ENCODE measurements at regions not wholly inside any gene's neighbourhood (a gene's known extent, or its start where the extent isn't known, plus 50 kb on each side); places are given as distances from the start of the nearest gene placed in this dataset.

DNA sequence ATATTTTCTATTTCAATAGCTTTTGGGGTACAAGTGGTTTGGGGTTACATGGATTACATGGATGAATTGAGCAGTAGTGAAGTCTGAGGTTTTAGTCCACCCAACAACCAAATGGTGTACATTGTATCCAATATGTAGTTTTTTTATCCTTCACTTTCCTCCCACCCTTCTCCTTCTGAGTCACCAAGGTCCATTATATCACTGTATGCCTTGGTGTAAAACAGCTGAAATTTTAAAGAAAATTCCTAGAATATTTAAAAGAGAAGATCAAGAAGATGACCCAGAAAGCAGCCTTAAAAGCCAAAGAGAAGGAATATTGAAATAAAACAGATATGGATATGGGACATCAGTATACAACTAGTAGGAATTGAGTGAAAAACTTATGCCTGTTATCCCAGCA lies 204.2 kb upstream of the COL8A1 start:
- TF ChIP-seq, protein P1, sequence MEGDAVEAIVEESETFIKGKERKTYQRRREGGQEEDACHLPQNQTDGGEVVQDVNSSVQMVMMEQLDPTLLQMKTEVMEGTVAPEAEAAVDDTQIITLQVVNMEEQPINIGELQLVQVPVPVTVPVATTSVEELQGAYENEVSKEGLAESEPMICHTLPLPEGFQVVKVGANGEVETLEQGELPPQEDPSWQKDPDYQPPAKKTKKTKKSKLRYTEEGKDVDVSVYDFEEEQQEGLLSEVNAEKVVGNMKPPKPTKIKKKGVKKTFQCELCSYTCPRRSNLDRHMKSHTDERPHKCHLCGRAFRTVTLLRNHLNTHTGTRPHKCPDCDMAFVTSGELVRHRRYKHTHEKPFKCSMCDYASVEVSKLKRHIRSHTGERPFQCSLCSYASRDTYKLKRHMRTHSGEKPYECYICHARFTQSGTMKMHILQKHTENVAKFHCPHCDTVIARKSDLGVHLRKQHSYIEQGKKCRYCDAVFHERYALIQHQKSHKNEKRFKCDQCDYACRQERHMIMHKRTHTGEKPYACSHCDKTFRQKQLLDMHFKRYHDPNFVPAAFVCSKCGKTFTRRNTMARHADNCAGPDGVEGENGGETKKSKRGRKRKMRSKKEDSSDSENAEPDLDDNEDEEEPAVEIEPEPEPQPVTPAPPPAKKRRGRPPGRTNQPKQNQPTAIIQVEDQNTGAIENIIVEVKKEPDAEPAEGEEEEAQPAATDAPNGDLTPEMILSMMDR (IDR thresholded peaks at IDR 0.05), result no peak
- TF ChIP-seq EZH2phosphoT487 (IDR thresholded peaks at IDR 0.05), result no peak
- TF ChIP-seq EZH2 (IDR thresholded peaks at IDR 0.05), result no peak
- H3K27me3 ChIP-seq, result no peaks in the 10 kb centered on the region
- H3K9me3 Mint-ChIP-seq, result no peaks in the 10 kb centered on the region
- H3K4me3 Mint-ChIP-seq, result no peak overlapping the region
- H2AFZ ChIP-seq (replicated peaks), result no peak overlapping the region
- no peaks in the 10 kb centered on the region for H3F3A ChIP-seq (ENCODE audit: low read depth)
- no peaks in the 10 kb centered on the region for H4K20me1 ChIP-seq (ENCODE audit: low read depth)
- no peak overlapping the region for H3K27ac ChIP-seq
- H3K9me3 ChIP-seq (ENCODE audit: low read depth), result no peaks in the 10 kb centered on the region
- H3K4me1 Mint-ChIP-seq, result no peaks in the 10 kb centered on the region
- DNase-seq (ENCODE audit: low spot score), result no peak
- H3K4me3 ChIP-seq, result no peak overlapping the region
- no peak overlapping the region for H3K4me2 ChIP-seq
- no peak overlapping the region for H3K9ac ChIP-seq
- H3K36me3 ChIP-seq, result no peaks in the 10 kb centered on the region
- H3K79me2 ChIP-seq (ENCODE audit: low read depth), result no peaks in the 10 kb centered on the region
- no peak overlapping the region for H3K27ac Mint-ChIP-seq
- no peaks in the 10 kb centered on the region for H3K27me3 Mint-ChIP-seq (ENCODE audit: insufficient read depth, low read depth)
- H3K36me3 Mint-ChIP-seq, result no peaks in the 10 kb centered on the region
- H3K4me1 ChIP-seq, result peaks cover 3% of the 10 kb centered on the region

- no peak overlapping the region for H3K4me2 ChIP-seq
- peak overlapping the region; percentile 28 for H2AFZ ChIP-seq (replicated peaks)
- H3K4me3 ChIP-seq, result no peak overlapping the region
- H3K27me3 ChIP-seq, result no peaks in the 10 kb centered on the region
- H3K27ac Mint-ChIP-seq, result no peak overlapping the region
- no peaks in the 10 kb centered on the region for H3K4me1 ChIP-seq
- no peaks in the 10 kb centered on the region for H3K27me3 Mint-ChIP-seq (ENCODE audit: insufficient read depth, low read depth)
- no peaks in the 10 kb centered on the region for H3K9me3 Mint-ChIP-seq
- H3K4me3 Mint-ChIP-seq, result no peak overlapping the region
- H3K27ac ChIP-seq, result no peak overlapping the region
- DNase-seq (ENCODE audit: low spot score), result no peak
- no peaks in the 10 kb centered on the region for H3K4me1 Mint-ChIP-seq
- no peaks in the 10 kb centered on the region for H3K9me3 ChIP-seq (ENCODE audit: low read depth)
- H3K36me3 Mint-ChIP-seq, result no peaks in the 10 kb centered on the region
- TF ChIP-seq EZH2 (IDR thresholded peaks at IDR 0.05) (no peak), EZH2phosphoT487 (IDR thresholded peaks at IDR 0.05) (no peak)
- TF ChIP-seq, protein P1 (IDR thresholded peaks at IDR 0.05), result no peak
- H3K79me2 ChIP-seq (ENCODE audit: low read depth), result no peaks in the 10 kb centered on the region
- H3K36me3 ChIP-seq, result no peaks in the 10 kb centered on the region
- H3K9ac ChIP-seq, result no peak overlapping the region
- H3F3A ChIP-seq (ENCODE audit: low read depth), result no peaks in the 10 kb centered on the region
- H4K20me1 ChIP-seq (ENCODE audit: low read depth), result no peaks in the 10 kb centered on the region
Observed at GRCh38 chr3:99430348-99431134, 207.9 kb upstream of the COL8A1 start.

GRCh38 chr3:99429502-99429901 lies 208.9 kb upstream of the COL8A1 start:
- H4K20me1 ChIP-seq (ENCODE audit: low read depth), result no peaks in the 10 kb centered on the region
- no peak overlapping the region for H3K27ac ChIP-seq
- H3K4me3 ChIP-seq, result no peak overlapping the region
- H3K9me3 ChIP-seq (ENCODE audit: low read depth), result no peaks in the 10 kb centered on the region
- Mint-ChIP-seq H3K27ac (no peak overlapping the region), H3K36me3 (no peaks in the 10 kb centered on the region), H3K4me3 (no peak overlapping the region), H3K9me3 (no peaks in the 10 kb centered on the region), H3K4me1 (no peaks in the 10 kb centered on the region), H3K27me3 (ENCODE audit: insufficient read depth, low read depth) (no peaks in the 10 kb centered on the region)
- no peak for DNase-seq (ENCODE audit: low spot score)
- no peaks in the 10 kb centered on the region for H3F3A ChIP-seq (ENCODE audit: low read depth)
- H3K9ac ChIP-seq, result no peak overlapping the region
- H3K79me2 ChIP-seq (ENCODE audit: low read depth), result no peaks in the 10 kb centered on the region
- H3K4me2 ChIP-seq, result no peak overlapping the region
- H2AFZ ChIP-seq (replicated peaks), result no peak overlapping the region
- TF ChIP-seq EZH2phosphoT487 (IDR thresholded peaks at IDR 0.05) (no peak), EZH2 (IDR thresholded peaks at IDR 0.05) (no peak)
- TF ChIP-seq, protein P1 (IDR thresholded peaks at IDR 0.05), result no peak
- no peaks in the 10 kb centered on the region for H3K27me3 ChIP-seq
- H3K4me1 ChIP-seq, result no peaks in the 10 kb centered on the region
- H3K36me3 ChIP-seq, result no peaks in the 10 kb centered on the region

Measured in neural progenitor cell (in vitro differentiated cells).